GM12875 (cell line): ENCODE measurements at regions not wholly inside any gene's neighbourhood (a gene's known extent, or its start where the extent isn't known, plus 50 kb on each side); places are given as distances from the start of the nearest gene placed in this dataset.

Source experiments
- H3K4me3 ChIP-seq: one replicate; pipeline ENCODE4 v1.5.1; 2011; ENCODE audit warnings: low read depth, low read length, control low read depth
- TF ChIP-seq, protein P1 (sequence below): IDR thresholded peaks from 2 replicates; pipeline ENCODE4 v1.5.1; 2011; ENCODE audit warnings: low read depth, mild to moderate bottlenecking, control low read depth, inconsistent platforms, low read length, moderate library complexity, borderline replicate concordance; ENCODE audit not compliant: insufficient read depth

DNA sequence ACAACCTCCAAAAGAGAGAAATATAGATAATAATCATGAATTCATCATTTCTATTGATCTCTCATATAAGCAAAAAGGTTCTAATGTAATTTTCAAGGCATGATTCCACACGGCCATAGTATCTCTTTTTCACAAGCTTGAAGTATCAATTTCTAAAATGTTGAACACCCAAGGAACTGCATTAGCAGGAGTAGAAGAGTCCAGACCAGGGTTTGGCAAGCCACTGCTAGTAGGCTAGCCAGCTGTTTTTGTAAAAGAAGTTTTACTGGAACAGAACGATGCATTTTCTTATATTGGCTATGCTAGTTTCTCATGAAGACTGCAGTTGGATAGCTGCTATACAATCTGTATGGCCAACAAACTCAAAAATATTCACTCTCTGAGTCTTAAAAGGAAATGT is 481.5 kb upstream of the MIR17HG start:
- H3K4me3 ChIP-seq = no peak overlapping the region
- TF ChIP-seq, protein P1, sequence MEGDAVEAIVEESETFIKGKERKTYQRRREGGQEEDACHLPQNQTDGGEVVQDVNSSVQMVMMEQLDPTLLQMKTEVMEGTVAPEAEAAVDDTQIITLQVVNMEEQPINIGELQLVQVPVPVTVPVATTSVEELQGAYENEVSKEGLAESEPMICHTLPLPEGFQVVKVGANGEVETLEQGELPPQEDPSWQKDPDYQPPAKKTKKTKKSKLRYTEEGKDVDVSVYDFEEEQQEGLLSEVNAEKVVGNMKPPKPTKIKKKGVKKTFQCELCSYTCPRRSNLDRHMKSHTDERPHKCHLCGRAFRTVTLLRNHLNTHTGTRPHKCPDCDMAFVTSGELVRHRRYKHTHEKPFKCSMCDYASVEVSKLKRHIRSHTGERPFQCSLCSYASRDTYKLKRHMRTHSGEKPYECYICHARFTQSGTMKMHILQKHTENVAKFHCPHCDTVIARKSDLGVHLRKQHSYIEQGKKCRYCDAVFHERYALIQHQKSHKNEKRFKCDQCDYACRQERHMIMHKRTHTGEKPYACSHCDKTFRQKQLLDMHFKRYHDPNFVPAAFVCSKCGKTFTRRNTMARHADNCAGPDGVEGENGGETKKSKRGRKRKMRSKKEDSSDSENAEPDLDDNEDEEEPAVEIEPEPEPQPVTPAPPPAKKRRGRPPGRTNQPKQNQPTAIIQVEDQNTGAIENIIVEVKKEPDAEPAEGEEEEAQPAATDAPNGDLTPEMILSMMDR = no peak

DNA sequence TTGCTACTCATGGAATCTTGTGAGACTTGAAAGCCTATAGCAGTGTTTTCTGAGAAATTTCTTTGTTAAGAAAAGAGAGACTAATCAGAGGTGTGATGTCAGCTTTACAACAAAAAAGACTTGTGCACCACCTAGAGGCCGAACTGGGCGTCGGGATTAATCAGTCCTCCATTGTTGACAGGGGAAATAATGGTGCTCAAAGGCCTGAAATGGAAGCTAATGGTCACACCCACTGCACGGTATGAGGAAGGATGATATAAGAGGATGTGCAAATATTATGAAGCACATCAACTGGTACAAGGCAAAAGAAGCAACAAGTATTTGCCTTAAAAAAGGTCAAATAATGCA is 480.2 kb upstream of the MIR17HG start:
- TF ChIP-seq, protein P1 = peak; percentile 65; the same call in 1 of the 2 replicates
- H3K4me3 ChIP-seq = no peak overlapping the region

DNA sequence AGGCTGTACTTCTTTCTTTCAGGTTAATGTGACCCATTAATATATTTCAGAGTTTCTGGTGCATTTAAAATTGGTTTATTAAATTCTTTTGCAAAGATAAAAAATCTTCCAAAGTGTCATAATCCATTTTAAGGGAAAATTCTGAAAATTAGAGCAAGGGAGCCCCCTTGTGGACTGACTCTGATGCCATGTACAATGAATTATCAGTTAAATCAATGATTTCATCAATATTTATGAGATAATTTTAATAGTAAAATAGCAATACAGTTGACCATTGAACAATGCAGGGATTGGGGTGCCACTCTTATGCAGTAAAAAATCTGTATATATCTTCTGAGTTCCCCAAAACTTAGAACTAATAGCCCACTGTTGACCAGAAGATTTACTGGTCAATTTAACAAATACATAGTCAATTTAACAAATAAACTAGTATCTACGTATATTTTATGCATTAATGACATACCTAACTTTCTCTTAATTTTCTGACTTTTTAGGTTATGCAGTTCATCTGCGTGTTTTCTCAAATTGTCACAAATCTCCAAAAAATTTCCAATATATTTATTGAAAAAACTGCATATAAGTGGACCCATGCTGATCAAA is 479.1 kb upstream of the MIR17HG start:
- TF ChIP-seq, protein P1 = peak; percentile 30; the same call in 1 of the 2 replicates
- no peak overlapping the region for H3K4me3 ChIP-seq

DNA sequence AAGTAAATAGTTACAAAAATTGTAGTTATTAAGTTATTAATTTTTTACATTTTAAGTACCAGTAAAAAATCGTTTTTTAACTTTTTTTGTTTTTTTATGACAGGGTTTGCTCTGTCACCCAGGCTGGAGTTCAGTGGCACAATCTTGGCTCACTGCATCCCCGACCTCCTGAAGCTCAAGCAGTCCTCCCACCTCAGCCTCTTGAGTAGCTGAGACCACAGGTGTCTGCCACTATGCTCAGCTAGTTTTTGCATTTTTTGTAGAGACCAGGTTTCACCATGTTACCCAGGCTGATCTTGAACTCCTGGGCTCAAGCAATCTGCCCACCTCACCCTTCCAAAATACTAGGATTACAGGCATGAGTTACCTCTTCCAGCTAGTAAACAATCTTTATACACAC is 477.9 kb upstream of the MIR17HG start:
- TF ChIP-seq, protein P1 = no peak
- H3K4me3 ChIP-seq = no peak overlapping the region

DNA sequence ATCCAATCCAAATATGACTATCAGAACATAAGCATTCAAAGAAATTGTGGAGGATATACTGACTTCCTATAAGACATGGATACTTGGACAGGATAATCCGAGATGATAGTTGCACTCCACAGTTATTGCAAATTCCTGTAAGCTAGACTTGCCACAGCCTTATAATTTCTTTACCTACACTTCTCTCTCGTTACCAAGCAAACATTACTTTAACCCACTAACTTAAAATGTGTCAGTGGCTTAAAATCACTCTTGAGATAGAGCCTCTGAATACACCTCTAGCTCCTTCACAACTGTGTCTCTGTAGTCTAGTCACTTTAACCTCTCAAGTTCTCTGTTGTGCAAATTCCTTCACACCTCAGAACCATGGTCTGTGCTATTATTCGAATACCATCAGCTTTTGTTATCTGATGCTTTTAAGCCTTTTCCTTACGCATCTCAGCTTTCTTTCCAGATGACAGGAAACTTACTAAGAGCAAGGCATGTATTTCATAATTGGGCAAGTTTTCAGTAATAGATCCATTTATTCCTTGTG is 474.9 kb upstream of the MIR17HG start:
- no peak overlapping the region for H3K4me3 ChIP-seq
- TF ChIP-seq, protein P1 = no peak

DNA sequence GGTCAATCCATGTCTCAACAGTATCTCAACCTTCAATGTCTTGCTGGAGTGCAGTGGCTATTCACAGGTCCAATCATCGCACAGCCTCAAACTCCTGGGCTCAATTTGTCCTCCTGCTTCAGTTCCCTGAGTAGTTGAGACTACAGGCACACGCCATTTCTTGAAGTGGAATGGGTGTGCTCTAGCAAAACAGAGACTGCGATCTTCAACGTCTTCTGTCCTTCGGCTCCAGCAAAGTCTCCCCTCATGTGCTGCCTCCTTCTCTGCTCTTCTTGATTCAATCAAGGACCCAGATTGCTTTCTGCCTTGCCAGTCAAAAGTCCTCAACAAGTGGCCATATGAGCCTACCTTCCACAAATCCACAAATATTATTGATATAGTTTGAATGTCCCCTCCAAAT is 466.7 kb upstream of the MIR17HG start:
- TF ChIP-seq, protein P1 = no peak
- H3K4me3 ChIP-seq = no peak overlapping the region

DNA sequence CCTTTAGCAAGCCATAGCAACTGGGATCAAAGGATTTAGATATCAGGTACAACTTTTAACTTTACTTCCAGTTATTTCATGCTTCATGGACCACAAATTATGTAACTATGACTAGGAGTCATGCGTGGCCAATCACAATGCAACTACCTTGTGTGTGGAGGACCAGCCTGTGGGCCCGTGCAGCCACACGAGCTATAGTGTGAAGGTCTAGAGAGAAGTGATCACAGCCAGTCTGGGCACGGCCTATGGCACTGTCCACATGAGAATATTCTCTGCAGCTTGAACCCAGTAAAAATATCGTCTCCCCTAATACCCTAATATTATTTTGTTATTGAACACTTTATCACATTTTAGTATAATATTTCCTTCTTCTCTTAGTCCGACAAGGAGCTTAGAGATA is 464.9 kb upstream of the MIR17HG start:
- no peak overlapping the region for H3K4me3 ChIP-seq
- TF ChIP-seq, protein P1 = no peak
